ENCODE measurements at regions not wholly inside any gene's neighbourhood (a gene's known extent, or its start where the extent isn't known, plus 50 kb on each side); places are given as distances from the start of the nearest gene placed in this dataset.

DNA sequence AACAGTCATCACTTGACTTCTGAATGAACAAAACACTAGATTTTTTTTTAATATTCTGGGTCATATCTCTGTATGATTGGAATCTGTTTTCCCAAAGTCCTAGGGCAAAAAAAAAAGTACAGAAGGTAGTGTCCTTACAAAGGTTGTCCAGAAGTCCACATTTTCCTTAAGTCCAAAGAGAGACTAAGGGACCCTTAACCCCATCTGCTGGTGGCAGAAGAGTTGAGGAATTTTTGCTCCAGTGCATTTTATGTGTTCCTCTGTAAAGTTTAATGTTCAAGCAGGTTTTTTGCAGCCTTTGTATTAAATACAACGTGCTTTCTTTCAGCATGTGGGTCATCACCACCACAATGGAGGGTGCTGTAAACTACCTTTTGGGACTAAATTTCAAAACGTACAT, 215.9 kb downstream of the SP3 start (continued):
- TF ChIP-seq, protein P1, sequence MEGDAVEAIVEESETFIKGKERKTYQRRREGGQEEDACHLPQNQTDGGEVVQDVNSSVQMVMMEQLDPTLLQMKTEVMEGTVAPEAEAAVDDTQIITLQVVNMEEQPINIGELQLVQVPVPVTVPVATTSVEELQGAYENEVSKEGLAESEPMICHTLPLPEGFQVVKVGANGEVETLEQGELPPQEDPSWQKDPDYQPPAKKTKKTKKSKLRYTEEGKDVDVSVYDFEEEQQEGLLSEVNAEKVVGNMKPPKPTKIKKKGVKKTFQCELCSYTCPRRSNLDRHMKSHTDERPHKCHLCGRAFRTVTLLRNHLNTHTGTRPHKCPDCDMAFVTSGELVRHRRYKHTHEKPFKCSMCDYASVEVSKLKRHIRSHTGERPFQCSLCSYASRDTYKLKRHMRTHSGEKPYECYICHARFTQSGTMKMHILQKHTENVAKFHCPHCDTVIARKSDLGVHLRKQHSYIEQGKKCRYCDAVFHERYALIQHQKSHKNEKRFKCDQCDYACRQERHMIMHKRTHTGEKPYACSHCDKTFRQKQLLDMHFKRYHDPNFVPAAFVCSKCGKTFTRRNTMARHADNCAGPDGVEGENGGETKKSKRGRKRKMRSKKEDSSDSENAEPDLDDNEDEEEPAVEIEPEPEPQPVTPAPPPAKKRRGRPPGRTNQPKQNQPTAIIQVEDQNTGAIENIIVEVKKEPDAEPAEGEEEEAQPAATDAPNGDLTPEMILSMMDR (CRISPR knock-in tag; IDR thresholded peaks at IDR 0.05): 0 out of 2 replicates have a peak, but pooled peaks have one; percentile 36
- TF ChIP-seq FUBP1 (CRISPR knock-in tag; IDR thresholded peaks at IDR 0.05; ENCODE audit: borderline replicate concordance) (no peak), BATF2 (CRISPR knock-in tag; IDR thresholded peaks at IDR 0.05) (no peak), ZBTB8A (CRISPR knock-in tag; IDR thresholded peaks at IDR 0.05; ENCODE audit: borderline replicate concordance, low read depth) (no peak), ZNF276 (CRISPR knock-in tag; IDR thresholded peaks at IDR 0.05; ENCODE audit: low read depth) (no peak)
- TF ChIP-seq, protein P2, sequence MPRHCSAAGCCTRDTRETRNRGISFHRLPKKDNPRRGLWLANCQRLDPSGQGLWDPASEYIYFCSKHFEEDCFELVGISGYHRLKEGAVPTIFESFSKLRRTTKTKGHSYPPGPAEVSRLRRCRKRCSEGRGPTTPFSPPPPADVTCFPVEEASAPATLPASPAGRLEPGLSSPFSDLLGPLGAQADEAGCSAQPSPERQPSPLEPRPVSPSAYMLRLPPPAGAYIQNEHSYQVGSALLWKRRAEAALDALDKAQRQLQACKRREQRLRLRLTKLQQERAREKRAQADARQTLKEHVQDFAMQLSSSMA (CRISPR knock-in tag; IDR thresholded peaks at IDR 0.05): no peak
- TF ChIP-seq, protein P3, sequence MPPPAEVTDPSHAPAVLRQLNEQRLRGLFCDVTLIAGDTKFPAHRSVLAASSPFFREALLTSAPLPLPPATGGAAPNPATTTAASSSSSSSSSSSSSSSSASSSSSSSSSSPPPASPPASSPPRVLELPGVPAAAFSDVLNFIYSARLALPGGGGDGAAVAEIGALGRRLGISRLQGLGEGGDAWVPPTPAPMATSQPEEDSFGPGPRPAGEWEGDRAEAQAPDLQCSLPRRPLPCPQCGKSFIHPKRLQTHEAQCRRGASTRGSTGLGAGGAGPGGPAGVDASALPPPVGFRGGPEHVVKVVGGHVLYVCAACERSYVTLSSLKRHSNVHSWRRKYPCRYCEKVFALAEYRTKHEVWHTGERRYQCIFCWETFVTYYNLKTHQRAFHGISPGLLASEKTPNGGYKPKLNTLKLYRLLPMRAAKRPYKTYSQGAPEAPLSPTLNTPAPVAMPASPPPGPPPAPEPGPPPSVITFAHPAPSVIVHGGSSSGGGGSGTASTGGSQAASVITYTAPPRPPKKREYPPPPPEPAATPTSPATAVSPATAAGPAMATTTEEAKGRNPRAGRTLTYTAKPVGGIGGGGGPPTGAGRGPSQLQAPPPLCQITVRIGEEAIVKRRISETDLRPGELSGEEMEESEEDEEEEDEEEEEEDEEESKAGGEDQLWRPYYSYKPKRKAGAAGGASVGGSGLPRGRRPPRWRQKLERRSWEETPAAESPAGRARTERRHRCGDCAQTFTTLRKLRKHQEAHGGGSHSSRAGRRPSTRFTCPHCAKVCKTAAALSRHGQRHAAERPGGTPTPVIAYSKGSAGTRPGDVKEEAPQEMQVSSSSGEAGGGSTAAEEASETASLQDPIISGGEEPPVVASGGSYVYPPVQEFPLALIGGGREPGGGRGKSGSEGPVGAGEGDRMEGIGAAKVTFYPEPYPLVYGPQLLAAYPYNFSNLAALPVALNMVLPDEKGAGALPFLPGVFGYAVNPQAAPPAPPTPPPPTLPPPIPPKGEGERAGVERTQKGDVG (CRISPR knock-in tag; IDR thresholded peaks at IDR 0.05; ENCODE audit: borderline replicate concordance): no peak

All from HepG2 (cell line).